ENCODE measurements at regions not wholly inside any gene's neighbourhood (a gene's known extent, or its start where the extent isn't known, plus 50 kb on each side); places are given as distances from the start of the nearest gene placed in this dataset.

GRCh38 chr12:4850857-4851380 is 58.8 kb upstream of the KCNA1 start:
- TF ChIP-seq EZH2 (IDR thresholded peaks at IDR 0.05; ENCODE audit: low read depth) (no peak), CTCF (conservative IDR thresholded peaks at IDR 0.05) (no peak)

All from PC-9 (cell line).